OCI-LY3 (cell line): ENCODE measurements at regions not wholly inside any gene's neighbourhood (a gene's known extent, or its start where the extent isn't known, plus 50 kb on each side); places are given as distances from the start of the nearest gene placed in this dataset.
"Not testable (repeated sequence)": the region's sequence is repeated elsewhere in the genome, so short reads cannot be mapped to it uniquely, and the experiment has no call there.

Experiments used
- H2AFZ ChIP-seq: fragments of 200-600, 300-600 bp; shearing (Covaris generic); 2 replicates; pipeline ENCODE4 v1.6.0; 2014; ENCODE audit warnings: antibody characterized with exemption, low read depth, low read length
- H3K27ac ChIP-seq: fragments of 200-600, 300-600 bp; sonication (generic); 2 replicates; pipeline ENCODE4 v1.5.1; 2014; ENCODE audit warnings: mild to moderate bottlenecking, low read length, moderate library complexity, mixed read lengths
- H3K27me3 ChIP-seq: fragments of 200-600, 300-600 bp; sonication (generic); 2 replicates; pipeline ENCODE4 v1.6.1; 2014; ENCODE audit warnings: low read depth, low read length, mixed read lengths
- H3K36me3 ChIP-seq: fragments of 200-600, 300-600 bp; sonication (generic); replicated peaks from 2 replicates; pipeline ENCODE3; 2014; ENCODE audit warnings: low read depth, low read length, mixed read lengths
- H3K4me1 ChIP-seq: fragments of 300-600, 200-600 bp; sonication (generic); 2 replicates; pipeline ENCODE4 v1.6.1; 2014; ENCODE audit warnings: low read length, mixed read lengths
- H3K4me2 ChIP-seq: fragments of 200-600, 300-600 bp; sonication (generic); 2 replicates; pipeline ENCODE4 v1.6.1; 2014; ENCODE audit warnings: low read length, mixed read lengths
- H3K4me3 ChIP-seq: fragments of 300-600, 200-600 bp; sonication (generic); 2 replicates; pipeline ENCODE4 v1.5.1; 2014; ENCODE audit warnings: antibody characterized with exemption, mild to moderate bottlenecking, low read length, moderate library complexity
- H3K79me2 ChIP-seq: fragments of 300-600, 200-600 bp; shearing (Covaris generic); 2 replicates; pipeline ENCODE4 v1.6.1; 2014; ENCODE audit warnings: mild to moderate bottlenecking, low read length, mixed read lengths
- H3K9ac ChIP-seq: fragments of 300-600, 200-600 bp; shearing (Covaris generic); 2 replicates; pipeline ENCODE4 v1.6.0; 2014; ENCODE audit warnings: mild to moderate bottlenecking, low read length, moderate library complexity
- H3K9me3 ChIP-seq: fragments of 200-600, 300-600 bp; shearing (Covaris generic); 2 replicates; pipeline ENCODE4 v1.6.1; 2014; ENCODE audit warnings: low read length, mixed read lengths; ENCODE audit not compliant: insufficient read depth
- H4K20me1 ChIP-seq: fragments of 200-600, 300-600 bp; sonication (generic); 2 replicates; pipeline ENCODE4 v1.6.1; 2016; ENCODE audit warnings: low read length, mixed read lengths; ENCODE audit not compliant: insufficient read depth
- CTCF ChIP-seq: fragments of 200-600, 300-600 bp; sonication (generic); IDR thresholded peaks from 2 replicates; pipeline ENCODE4 v1.5.1; 2014; ENCODE audit warnings: antibody characterized with exemption, low read length, low read depth
- EZH2phosphoT487 ChIP-seq: fragments of 200-600 bp; shearing (Covaris generic); IDR thresholded peaks from 2 replicates; pipeline ENCODE4 v1.6.1; 2018; ENCODE audit warnings: antibody characterized with exemption, mixed run types, low read depth

GRCh38 chr6:159397753-159398152, 228.6 kb downstream of the FNDC1 start:
- H3K27me3 ChIP-seq: no peaks in the 10 kb centered on the region
- H2AFZ ChIP-seq: no peak overlapping the region
- H4K20me1 ChIP-seq: no peaks in the 10 kb centered on the region
- no peaks in the 10 kb centered on the region for H3K4me1 ChIP-seq
- no peak overlapping the region for H3K4me3 ChIP-seq
- H3K27ac ChIP-seq: no peak overlapping the region
- H3K36me3 ChIP-seq: no peaks in the 10 kb centered on the region
- no peaks in the 10 kb centered on the region for H3K9me3 ChIP-seq
- H3K9ac ChIP-seq: no peak overlapping the region
- H3K4me2 ChIP-seq: no peak overlapping the region
- no peaks in the 10 kb centered on the region for H3K79me2 ChIP-seq
- TF ChIP-seq EZH2phosphoT487: no peak
- TF ChIP-seq CTCF: no peak

GRCh38 chr6:159395609-159396008, 226.4 kb downstream of the FNDC1 start:
- Histone ChIP-seq H3K9ac (no peak overlapping the region), H3K27me3 (no peaks in the 10 kb centered on the region), H3K27ac (no peak overlapping the region), H3K4me3 (no peak overlapping the region), H3K4me2 (no peak overlapping the region), H2AFZ (no peak overlapping the region), H3K79me2 (no peaks in the 10 kb centered on the region), H3K9me3 (no peaks in the 10 kb centered on the region), H3K4me1 (no peaks in the 10 kb centered on the region), H4K20me1 (no peaks in the 10 kb centered on the region), H3K36me3 (no peaks in the 10 kb centered on the region)
- no peak for TF ChIP-seq CTCF
- no peak for TF ChIP-seq EZH2phosphoT487

- not testable (repeated sequence) for H3K27me3 ChIP-seq, H3K79me2 ChIP-seq, H3K4me1 ChIP-seq, H3K4me3 ChIP-seq, H3K4me2 ChIP-seq, H3K9me3 ChIP-seq, H2AFZ ChIP-seq, H4K20me1 ChIP-seq, H3K36me3 ChIP-seq, H3K27ac ChIP-seq, H3K9ac ChIP-seq
These were observed 223.5 kb downstream of the FNDC1 start for GRCh38 chr6:159392695-159393094.

- Histone ChIP-seq H3K27me3 (peaks cover 4% of the 10 kb centered on the region; the same call in 1 of the 2 replicates), H2AFZ (no peak overlapping the region), H3K9ac (no peak overlapping the region), H3K27ac (no peak overlapping the region), H4K20me1 (no peaks in the 10 kb centered on the region), H3K9me3 (no peaks in the 10 kb centered on the region), H3K36me3 (no peaks in the 10 kb centered on the region), H3K4me3 (no peak overlapping the region), H3K4me1 (no peaks in the 10 kb centered on the region), H3K79me2 (no peaks in the 10 kb centered on the region), H3K4me2 (no peak overlapping the region)
- TF ChIP-seq EZH2phosphoT487: no peak
- TF ChIP-seq CTCF: no peak
These were observed 221.2 kb downstream of the FNDC1 start for GRCh38 chr6:159390381-159390780.

- Histone ChIP-seq H4K20me1 (no peaks in the 10 kb centered on the region), H3K4me1 (no peaks in the 10 kb centered on the region), H3K9ac (no peak overlapping the region), H3K9me3 (no peaks in the 10 kb centered on the region), H2AFZ (no peak overlapping the region), H3K27ac (no peak overlapping the region), H3K27me3 (peaks cover 4% of the 10 kb centered on the region; the same call in 1 of the 2 replicates), H3K4me3 (no peak overlapping the region), H3K79me2 (no peaks in the 10 kb centered on the region), H3K4me2 (no peak overlapping the region), H3K36me3 (no peaks in the 10 kb centered on the region)
- TF ChIP-seq CTCF (no peak), EZH2phosphoT487 (no peak)
These were observed 220.5 kb downstream of the FNDC1 start for GRCh38 chr6:159389695-159390094.
